Colonic mucosa (tissue), 4 donors: ENCODE measurements at regions not wholly inside any gene's neighbourhood (a gene's known extent, or its start where the extent isn't known, plus 50 kb on each side); places are given as distances from the start of the nearest gene placed in this dataset.

Source experiments
- DNase-seq: peaks from one replicate; pipeline ENCODE4 v3.0.0-alpha.2; 2020
- H3K27ac ChIP-seq: fragments of 200-600 bp; one replicate; pipeline ENCODE4 v1.8.0; 2021
- H3K27me3 ChIP-seq: fragments of 200-600 bp; one replicate; pipeline ENCODE4 v1.8.0; 2021
- H3K36me3 ChIP-seq: fragments of 200-600 bp; one replicate; pipeline ENCODE4 v1.8.0; 2021
- H3K4me1 ChIP-seq: fragments of 200-600 bp; one replicate; pipeline ENCODE4 v1.8.0; 2021; ENCODE audit warnings: mild to moderate bottlenecking
- H3K4me3 ChIP-seq: fragments of 200-600 bp; one replicate; pipeline ENCODE4 v1.8.0; 2021
- H3K9ac ChIP-seq, 2 donors: one replicate each; pipeline ENCODE4 v1.7.0; 2013; ENCODE audit warnings: control low read depth in 2 of 2, low read depth in 2 of 2, low read length in 2 of 2
- H3K9me3 ChIP-seq: fragments of 200-600 bp; one replicate; pipeline ENCODE4 v1.8.0; 2021
- intact Hi-C: fragments of 100-400 bp; cut with DNase I; formaldehyde crosslinking; loops from one replicate; pipeline ENCODE4 v1.14.1; 2022
- TF ChIP-seq, protein P1 (sequence below): fragments of 200-600 bp; IDR thresholded peaks from one replicate; pipeline ENCODE4 v1.8.0; 2022; ENCODE audit warnings: antibody characterized with exemption, mild to moderate bottlenecking
- donor health status: healthy.
- donor health status: DM: no; HTN: no; CAD: no.
- donor health status: DM: no; HTN: no; CAD: no.

DNA sequence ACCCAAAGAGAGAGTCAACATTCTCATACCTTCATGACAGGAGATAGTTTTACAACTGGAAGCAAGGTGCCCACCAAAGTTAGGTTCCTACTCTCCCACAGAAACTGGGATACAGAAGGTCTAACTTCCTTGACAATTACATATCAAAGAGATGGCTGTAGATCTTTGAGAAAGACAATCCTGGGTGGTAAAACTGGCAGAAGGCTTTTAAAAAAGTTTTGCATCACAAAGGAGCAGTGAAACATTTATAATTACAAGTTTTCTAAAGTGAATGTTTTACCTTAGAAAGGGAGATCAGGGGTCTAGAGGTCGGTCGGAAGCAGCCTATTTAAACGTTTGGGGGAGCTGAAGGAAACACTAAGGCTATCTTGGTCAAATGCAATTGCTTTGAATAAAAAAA lies 166.6 kb upstream of the STEAP1 start:
- H3K4me3 ChIP-seq = no peak overlapping the region
- no peak overlapping the region for H3K9ac ChIP-seq
- no peak overlapping the region for H3K27ac ChIP-seq
- no peak for DNase-seq
- H3K36me3 ChIP-seq = no peaks in the 10 kb centered on the region
- H3K27me3 ChIP-seq = no peaks in the 10 kb centered on the region
- no peaks in the 10 kb centered on the region for H3K9me3 ChIP-seq
- no peaks in the 10 kb centered on the region for H3K4me1 ChIP-seq
- intact Hi-C loops = no loop called here
- TF ChIP-seq, protein P1, sequence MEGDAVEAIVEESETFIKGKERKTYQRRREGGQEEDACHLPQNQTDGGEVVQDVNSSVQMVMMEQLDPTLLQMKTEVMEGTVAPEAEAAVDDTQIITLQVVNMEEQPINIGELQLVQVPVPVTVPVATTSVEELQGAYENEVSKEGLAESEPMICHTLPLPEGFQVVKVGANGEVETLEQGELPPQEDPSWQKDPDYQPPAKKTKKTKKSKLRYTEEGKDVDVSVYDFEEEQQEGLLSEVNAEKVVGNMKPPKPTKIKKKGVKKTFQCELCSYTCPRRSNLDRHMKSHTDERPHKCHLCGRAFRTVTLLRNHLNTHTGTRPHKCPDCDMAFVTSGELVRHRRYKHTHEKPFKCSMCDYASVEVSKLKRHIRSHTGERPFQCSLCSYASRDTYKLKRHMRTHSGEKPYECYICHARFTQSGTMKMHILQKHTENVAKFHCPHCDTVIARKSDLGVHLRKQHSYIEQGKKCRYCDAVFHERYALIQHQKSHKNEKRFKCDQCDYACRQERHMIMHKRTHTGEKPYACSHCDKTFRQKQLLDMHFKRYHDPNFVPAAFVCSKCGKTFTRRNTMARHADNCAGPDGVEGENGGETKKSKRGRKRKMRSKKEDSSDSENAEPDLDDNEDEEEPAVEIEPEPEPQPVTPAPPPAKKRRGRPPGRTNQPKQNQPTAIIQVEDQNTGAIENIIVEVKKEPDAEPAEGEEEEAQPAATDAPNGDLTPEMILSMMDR = no peak

DNA sequence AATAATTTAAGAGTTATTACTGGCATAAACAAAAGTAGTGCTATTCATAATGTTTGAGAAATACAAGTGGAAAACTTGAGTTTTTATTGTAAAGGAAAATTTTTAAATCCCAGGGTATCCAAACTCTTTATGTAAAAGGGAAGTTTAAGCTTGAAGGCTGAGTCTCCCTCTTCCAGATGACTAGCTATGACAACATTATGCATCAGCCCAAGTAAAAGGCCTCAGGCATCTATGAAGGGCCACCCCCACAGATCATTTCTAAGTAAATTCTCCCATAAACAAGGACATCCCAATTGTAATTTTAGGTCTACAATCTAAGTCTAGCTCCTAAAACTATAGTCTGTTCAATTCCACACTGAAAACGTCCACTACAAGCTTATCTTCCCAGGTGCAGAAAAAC lies 166.2 kb upstream of the STEAP1 start:
- Histone ChIP-seq H3K36me3 (no peaks in the 10 kb centered on the region), H3K9me3 (no peaks in the 10 kb centered on the region), H3K27ac (no peak overlapping the region), H3K4me1 (no peaks in the 10 kb centered on the region), H3K4me3 (no peak overlapping the region), H3K27me3 (no peaks in the 10 kb centered on the region), H3K9ac (no peak overlapping the region)
- intact Hi-C loops = no loop called here
- TF ChIP-seq, protein P1 = no peak
- DNase-seq = no peak

DNA sequence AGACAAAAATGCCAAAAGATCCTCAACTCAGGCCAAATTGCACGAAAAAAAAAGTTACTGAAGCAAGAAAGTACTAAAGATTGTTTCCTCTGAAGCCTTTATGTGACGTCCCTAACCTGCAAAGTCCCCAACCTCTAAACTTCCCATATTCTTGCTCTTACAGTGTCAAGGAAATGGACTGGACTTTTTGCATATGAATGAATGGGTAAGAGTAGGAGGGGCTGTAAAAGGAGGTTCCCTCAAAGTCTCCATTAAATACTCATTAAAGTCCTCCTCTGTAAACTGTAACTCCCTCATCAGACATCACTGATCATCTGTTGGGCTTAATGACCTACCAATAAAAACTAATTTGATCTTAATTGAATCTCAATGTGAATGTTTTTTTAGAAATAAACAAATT lies 164.8 kb upstream of the STEAP1 start:
- Histone ChIP-seq H3K36me3 (no peaks in the 10 kb centered on the region), H3K4me3 (no peak overlapping the region), H3K27me3 (no peaks in the 10 kb centered on the region), H3K9ac (no peak overlapping the region), H3K4me1 (no peaks in the 10 kb centered on the region), H3K9me3 (no peaks in the 10 kb centered on the region), H3K27ac (no peak overlapping the region)
- DNase-seq = no peak
- intact Hi-C loops = no loop called here
- TF ChIP-seq, protein P1 = no peak

DNA sequence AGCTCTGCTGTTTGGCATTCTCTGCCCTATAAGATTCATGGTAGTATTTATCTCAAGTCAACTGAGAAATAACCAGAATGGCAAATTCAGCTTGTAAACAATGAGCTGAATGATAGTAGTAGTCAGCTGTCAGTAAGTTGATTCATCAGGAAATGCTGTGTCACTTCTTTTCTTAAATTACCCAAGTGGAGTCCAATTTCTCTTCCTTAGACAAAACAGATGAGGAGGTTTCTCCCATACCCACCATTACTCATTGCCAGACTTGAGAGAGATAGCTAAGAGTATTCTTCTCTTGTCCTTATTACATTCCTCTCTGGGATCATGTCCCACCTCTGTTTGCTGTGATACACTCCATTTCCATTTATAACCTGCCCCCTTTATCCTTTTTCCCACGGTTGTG lies 159.8 kb upstream of the STEAP1 start:
- H3K9me3 ChIP-seq = no peaks in the 10 kb centered on the region
- TF ChIP-seq, protein P1 = no peak
- no peaks in the 10 kb centered on the region for H3K4me1 ChIP-seq
- no peak overlapping the region for H3K27ac ChIP-seq
- DNase-seq = no peak
- H3K4me3 ChIP-seq = no peak overlapping the region
- no peaks in the 10 kb centered on the region for H3K27me3 ChIP-seq
- no peak overlapping the region for H3K9ac ChIP-seq
- no peaks in the 10 kb centered on the region for H3K36me3 ChIP-seq
- intact Hi-C loops = no loop called here

DNA sequence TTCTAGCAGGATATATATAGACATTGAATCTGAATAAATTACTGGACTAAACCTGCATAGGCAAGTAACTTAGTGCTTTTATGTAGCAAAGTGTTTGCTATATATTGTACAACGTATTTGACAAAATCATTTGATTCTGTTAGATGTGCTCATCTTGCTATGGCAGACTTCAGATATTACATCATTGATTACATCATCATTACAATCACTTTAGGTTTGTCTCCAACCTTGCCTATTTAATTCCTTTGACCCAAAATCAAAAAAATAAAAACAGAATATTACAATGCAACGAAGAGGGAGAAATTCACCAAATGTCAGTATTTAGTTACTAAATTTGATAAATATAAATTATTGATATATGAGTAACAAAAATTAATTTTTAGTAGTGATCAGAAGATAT lies 155.7 kb upstream of the STEAP1 start:
- Histone ChIP-seq H3K27me3 (no peaks in the 10 kb centered on the region), H3K9me3 (no peaks in the 10 kb centered on the region), H3K36me3 (no peaks in the 10 kb centered on the region), H3K4me3 (no peak overlapping the region), H3K27ac (no peak overlapping the region), H3K4me1 (no peaks in the 10 kb centered on the region), H3K9ac (no peak overlapping the region)
- DNase-seq = no peak
- intact Hi-C loops = no loop called here
- TF ChIP-seq, protein P1 = no peak

DNA sequence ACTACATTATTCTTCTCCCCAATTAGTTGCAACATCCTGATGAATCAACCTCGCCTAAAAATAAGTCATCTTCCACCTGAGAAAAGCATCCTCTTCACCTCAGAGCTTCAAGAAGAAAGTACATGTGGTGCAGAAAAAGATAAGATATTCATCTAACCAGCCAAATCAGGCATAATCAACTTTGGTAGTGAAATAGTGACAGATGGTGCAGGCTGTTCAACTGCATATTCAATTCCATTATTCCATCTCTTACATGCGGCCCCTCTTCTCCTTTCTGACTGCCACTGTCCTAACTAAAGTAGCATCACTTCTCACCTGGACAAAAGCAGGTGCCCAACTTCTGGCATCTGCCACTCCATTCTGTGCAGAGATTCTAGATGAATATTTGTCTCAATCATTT lies 148.4 kb upstream of the STEAP1 start:
- Histone ChIP-seq H3K4me1 (no peaks in the 10 kb centered on the region), H3K27me3 (no peaks in the 10 kb centered on the region), H3K36me3 (no peaks in the 10 kb centered on the region), H3K9me3 (no peaks in the 10 kb centered on the region), H3K4me3 (no peak overlapping the region), H3K27ac (no peak overlapping the region), H3K9ac (no peak overlapping the region)
- TF ChIP-seq, protein P1 = no peak
- intact Hi-C loops = no loop called here
- DNase-seq = no peak
